DND-41 (cell line): ENCODE measurements at regions not wholly inside any gene's neighbourhood (a gene's known extent, or its start where the extent isn't known, plus 50 kb on each side); places are given as distances from the start of the nearest gene placed in this dataset.

Experiments
- ATAC-seq: fragments of 200-7000 bp; cut with Tn5 transposase; 3 replicates; pipeline ENCODE4 v1.9.1; 2021; ENCODE audit warnings: low read depth; ENCODE audit not compliant: insufficient read depth
- DNase-seq: peaks from one replicate; pipeline ENCODE4 v3.0.0-alpha.2; 2020
- H2AFZ ChIP-seq: 2 replicates; pipeline ENCODE4 v1.6.0; 2012; ENCODE audit warnings: low read depth, low read length
- H3K27ac ChIP-seq: 2 replicates; pipeline ENCODE4 v1.5.1; 2012; ENCODE audit warnings: low read length, inconsistent platforms
- H3K27me3 ChIP-seq: fragments of 200-600 bp; sonication (generic); 2 replicates; pipeline ENCODE4 v1.6.0; 2012; ENCODE audit warnings: low read length, mild to moderate bottlenecking, inconsistent platforms; ENCODE audit not compliant: insufficient read depth, poor library complexity
- H3K36me3 ChIP-seq: 2 replicates; pipeline ENCODE4 v1.5.1; 2012; ENCODE audit warnings: low read length, inconsistent platforms; ENCODE audit not compliant: insufficient read depth
- H3K4me1 ChIP-seq: 2 replicates; pipeline ENCODE4 v1.5.1; 2012; ENCODE audit warnings: mild to moderate bottlenecking, low read length; ENCODE audit not compliant: insufficient read depth
- H3K4me2 ChIP-seq: 2 replicates; pipeline ENCODE4 v1.6.0; 2012; ENCODE audit warnings: mild to moderate bottlenecking, moderate library complexity, low read length, inconsistent platforms; ENCODE audit not compliant: insufficient read depth
- H3K4me3 ChIP-seq, 2 experiments: fragments of 200-600 bp in 1 of 2; shearing (Covaris generic) in 1 of 2; 2 replicates each; pipeline ENCODE4 v1.5.1; 2012 to 2016; ENCODE audit warnings: inconsistent platforms in 2 of 2, low read length in 2 of 2, mild to moderate bottlenecking in 2 of 2, low read depth in 1 of 2, moderate library complexity in 1 of 2
- H3K79me2 ChIP-seq: 2 replicates; pipeline ENCODE4 v1.6.0; 2012; ENCODE audit warnings: low read length, inconsistent platforms; ENCODE audit not compliant: insufficient read depth
- H3K9ac ChIP-seq: 2 replicates; pipeline ENCODE4 v1.6.0; 2012; ENCODE audit warnings: low read depth, mild to moderate bottlenecking, inconsistent platforms, low read length, moderate library complexity
- H3K9me3 ChIP-seq: 2 replicates; pipeline ENCODE4 v1.5.1; 2012; ENCODE audit warnings: low read length, moderate library complexity, mild to moderate bottlenecking, inconsistent platforms; ENCODE audit not compliant: insufficient read depth, severe bottlenecking
- H4K20me1 ChIP-seq: 2 replicates; pipeline ENCODE4 v1.6.0; 2012; ENCODE audit warnings: low read length; ENCODE audit not compliant: insufficient read depth
- EZH2 ChIP-seq: IDR thresholded peaks from 3 replicates; pipeline ENCODE4 v1.6.1; 2012; ENCODE audit warnings: borderline replicate concordance, low read depth, mild to moderate bottlenecking, moderate library complexity, low read length, inconsistent platforms; ENCODE audit not compliant: severe bottlenecking
- TF ChIP-seq, protein P1 (sequence below): IDR thresholded peaks from 2 replicates; pipeline ENCODE4 v1.5.1; 2012; ENCODE audit warnings: borderline replicate concordance, low read length, moderate library complexity, mild to moderate bottlenecking; ENCODE audit not compliant: poor library complexity, severe bottlenecking; ENCODE audit errors: extremely low read depth

DNA sequence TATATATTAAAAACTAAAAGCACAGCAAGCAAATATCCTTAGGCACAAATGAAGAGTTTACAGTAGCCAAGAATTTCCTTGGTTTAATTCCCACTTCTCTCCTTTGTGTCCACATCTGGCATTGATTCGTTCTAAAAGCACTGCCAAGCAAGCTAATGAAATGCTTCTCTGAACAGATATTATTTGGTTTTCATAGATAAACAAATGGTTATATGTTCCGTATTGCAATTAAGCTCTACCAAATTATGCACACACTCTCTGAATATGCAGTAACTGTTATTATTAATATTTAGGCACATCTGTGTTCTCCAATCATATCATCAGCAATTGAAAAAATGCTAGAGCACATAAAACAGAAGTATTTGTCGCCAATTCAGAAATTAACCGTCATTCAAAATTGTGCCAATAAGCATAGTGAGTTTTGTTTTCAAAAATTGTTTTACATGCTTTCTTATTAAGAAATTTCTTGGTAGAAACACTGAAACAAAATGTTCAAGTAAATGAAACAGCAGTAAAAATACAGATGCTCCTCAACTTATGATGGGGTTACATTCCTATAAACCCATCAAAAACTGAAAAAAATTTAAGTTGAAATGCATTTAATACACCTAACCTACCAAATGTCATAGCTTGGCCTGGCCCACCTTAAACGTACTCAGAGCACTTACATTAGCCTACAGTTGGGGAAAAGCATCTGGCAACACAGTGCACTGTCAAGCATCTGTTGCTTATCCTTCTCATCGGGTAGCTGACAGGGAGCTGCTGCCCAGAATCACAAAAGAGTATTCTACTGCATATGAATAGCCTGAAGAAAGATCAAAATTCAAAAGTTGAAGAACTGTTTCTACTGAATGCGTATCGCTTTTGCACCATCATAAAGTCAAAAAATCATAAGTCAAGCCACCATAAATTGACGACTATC is 2134.7 kb downstream of the PCDH9 start:
- H3K27me3 ChIP-seq = no peaks in the 10 kb centered on the region
- TF ChIP-seq, protein P1, sequence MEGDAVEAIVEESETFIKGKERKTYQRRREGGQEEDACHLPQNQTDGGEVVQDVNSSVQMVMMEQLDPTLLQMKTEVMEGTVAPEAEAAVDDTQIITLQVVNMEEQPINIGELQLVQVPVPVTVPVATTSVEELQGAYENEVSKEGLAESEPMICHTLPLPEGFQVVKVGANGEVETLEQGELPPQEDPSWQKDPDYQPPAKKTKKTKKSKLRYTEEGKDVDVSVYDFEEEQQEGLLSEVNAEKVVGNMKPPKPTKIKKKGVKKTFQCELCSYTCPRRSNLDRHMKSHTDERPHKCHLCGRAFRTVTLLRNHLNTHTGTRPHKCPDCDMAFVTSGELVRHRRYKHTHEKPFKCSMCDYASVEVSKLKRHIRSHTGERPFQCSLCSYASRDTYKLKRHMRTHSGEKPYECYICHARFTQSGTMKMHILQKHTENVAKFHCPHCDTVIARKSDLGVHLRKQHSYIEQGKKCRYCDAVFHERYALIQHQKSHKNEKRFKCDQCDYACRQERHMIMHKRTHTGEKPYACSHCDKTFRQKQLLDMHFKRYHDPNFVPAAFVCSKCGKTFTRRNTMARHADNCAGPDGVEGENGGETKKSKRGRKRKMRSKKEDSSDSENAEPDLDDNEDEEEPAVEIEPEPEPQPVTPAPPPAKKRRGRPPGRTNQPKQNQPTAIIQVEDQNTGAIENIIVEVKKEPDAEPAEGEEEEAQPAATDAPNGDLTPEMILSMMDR = no peak
- TF ChIP-seq EZH2 = no peak
- H3K9me3 ChIP-seq = no peaks in the 10 kb centered on the region
- no peaks in the 10 kb centered on the region for H3K36me3 ChIP-seq
- no peak for DNase-seq
- no peaks in the 10 kb centered on the region for H3K4me1 ChIP-seq
- H2AFZ ChIP-seq = no peak overlapping the region
- no peaks in the 10 kb centered on the region for H4K20me1 ChIP-seq
- H3K9ac ChIP-seq = no peak overlapping the region
- no peaks in the 10 kb centered on the region for H3K79me2 ChIP-seq
- H3K4me2 ChIP-seq = no peak overlapping the region
- no peak overlapping the region for H3K4me3 ChIP-seq
- no peak overlapping the region for H3K27ac ChIP-seq
- no peak for ATAC-seq

DNA sequence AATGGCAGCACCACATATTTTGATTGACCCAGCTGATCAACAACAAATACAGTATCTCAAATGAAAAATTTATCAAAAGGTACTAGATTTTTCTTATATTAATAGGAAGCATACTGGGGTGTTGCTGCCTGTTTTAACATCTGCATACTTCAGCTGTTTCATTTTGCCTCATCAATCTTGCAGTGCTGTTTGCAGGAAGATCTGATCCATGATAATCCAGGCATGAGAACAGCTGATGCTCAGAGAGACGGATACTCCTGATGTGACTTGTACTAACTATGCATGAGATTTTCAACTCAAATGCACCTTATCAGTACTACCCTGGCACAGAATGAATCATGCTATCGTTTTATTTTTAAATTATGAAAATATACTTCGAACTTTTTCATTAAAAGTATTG is 2136.8 kb downstream of the PCDH9 start:
- H3K4me1 ChIP-seq = no peaks in the 10 kb centered on the region
- H3K27me3 ChIP-seq = no peaks in the 10 kb centered on the region
- no peak overlapping the region for H3K9ac ChIP-seq
- H3K9me3 ChIP-seq = no peaks in the 10 kb centered on the region
- H4K20me1 ChIP-seq = no peaks in the 10 kb centered on the region
- no peak for TF ChIP-seq EZH2
- TF ChIP-seq, protein P1 = no peak
- no peak overlapping the region for H3K4me2 ChIP-seq
- no peak overlapping the region for H3K27ac ChIP-seq
- no peak overlapping the region for H2AFZ ChIP-seq
- DNase-seq = no peak
- no peaks in the 10 kb centered on the region for H3K79me2 ChIP-seq
- H3K4me3 ChIP-seq = no peak overlapping the region
- ATAC-seq = no peak
- no peaks in the 10 kb centered on the region for H3K36me3 ChIP-seq

DNA sequence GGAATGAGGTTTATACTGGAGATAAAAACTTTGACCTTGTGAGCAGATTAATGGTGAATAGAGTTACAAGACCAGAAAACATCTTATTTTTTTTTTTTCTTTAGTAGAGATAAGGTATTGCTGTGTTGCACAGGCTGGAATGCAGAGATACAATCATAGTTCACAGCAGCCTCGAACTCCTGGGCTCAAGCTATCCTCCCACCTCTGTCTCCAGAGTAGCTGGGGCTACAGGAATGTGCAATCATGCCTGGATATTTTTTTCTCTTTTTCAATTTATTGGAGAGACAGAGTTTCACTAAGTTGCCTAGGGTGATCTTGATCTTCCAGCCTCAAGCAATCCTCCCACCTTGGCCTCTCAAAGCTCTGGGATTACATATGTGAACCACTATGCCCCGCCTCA is 2139.1 kb downstream of the PCDH9 start:
- H3K4me2 ChIP-seq = no peak overlapping the region
- ATAC-seq (no peak), DNase-seq (no peak)
- no peaks in the 10 kb centered on the region for H4K20me1 ChIP-seq
- no peaks in the 10 kb centered on the region for H3K36me3 ChIP-seq
- no peaks in the 10 kb centered on the region for H3K4me1 ChIP-seq
- no peak overlapping the region for H3K9ac ChIP-seq
- H3K27ac ChIP-seq = no peak overlapping the region
- H3K79me2 ChIP-seq = no peaks in the 10 kb centered on the region
- no peak overlapping the region for H3K4me3 ChIP-seq
- no peaks in the 10 kb centered on the region for H3K9me3 ChIP-seq
- no peak overlapping the region; the same call in 1 of the 2 replicates for H2AFZ ChIP-seq
- no peaks in the 10 kb centered on the region for H3K27me3 ChIP-seq
- TF ChIP-seq, protein P1 = no peak
